ENCODE measurements at regions not wholly inside any gene's neighbourhood (a gene's known extent, or its start where the extent isn't known, plus 50 kb on each side); places are given as distances from the start of the nearest gene placed in this dataset.

DNA sequence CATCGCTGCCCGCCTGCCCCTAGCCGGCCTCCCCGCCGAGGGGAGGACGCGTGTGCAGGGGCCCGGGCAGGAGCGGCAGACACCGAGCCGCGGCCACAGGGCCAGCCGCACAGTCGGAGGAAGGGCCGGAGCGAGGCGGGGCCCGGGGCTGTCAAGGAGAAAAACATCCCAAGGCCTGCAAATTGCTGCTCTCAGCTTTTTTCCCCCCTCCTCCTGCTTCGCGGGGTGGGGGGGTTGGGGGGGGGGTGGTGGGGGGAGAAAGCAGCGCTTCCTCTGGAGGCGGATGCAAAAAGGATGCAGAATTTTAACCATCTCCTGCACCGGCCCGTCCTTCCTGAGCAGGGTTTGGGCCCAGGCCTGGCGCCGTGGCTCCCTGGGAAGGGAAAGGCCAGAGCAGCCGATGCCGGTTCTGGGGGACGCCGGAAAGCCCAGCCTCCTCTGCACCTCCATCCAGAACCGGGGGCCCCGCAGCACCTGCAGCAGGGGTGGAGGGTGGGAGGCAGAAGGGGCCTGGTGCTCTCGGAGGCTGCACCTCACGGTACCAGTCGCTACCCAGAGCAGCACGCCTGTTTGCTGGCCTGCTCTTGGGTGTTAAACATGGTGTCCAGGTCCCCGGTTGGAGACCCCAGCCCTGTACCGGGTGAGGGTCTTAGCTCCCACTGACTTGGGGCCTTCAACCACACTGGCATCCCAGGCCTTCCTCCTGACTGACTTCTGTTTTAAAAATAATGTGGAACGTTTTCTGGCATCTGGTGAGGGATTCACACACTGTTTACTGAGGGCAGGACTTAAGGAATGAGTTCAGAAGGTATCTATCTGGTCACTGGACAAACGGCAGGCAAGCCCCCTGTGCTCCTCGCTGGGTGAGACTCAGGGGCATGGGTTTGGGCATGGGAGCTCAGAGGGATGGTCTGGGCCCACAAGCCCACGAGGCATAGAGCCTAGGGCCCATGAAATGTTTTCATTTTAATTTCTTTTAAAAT is 77.4 kb upstream of the WNT7B start:
- DNase-seq (ENCODE audit: low read depth in 2 of 2): no peak

DNA sequence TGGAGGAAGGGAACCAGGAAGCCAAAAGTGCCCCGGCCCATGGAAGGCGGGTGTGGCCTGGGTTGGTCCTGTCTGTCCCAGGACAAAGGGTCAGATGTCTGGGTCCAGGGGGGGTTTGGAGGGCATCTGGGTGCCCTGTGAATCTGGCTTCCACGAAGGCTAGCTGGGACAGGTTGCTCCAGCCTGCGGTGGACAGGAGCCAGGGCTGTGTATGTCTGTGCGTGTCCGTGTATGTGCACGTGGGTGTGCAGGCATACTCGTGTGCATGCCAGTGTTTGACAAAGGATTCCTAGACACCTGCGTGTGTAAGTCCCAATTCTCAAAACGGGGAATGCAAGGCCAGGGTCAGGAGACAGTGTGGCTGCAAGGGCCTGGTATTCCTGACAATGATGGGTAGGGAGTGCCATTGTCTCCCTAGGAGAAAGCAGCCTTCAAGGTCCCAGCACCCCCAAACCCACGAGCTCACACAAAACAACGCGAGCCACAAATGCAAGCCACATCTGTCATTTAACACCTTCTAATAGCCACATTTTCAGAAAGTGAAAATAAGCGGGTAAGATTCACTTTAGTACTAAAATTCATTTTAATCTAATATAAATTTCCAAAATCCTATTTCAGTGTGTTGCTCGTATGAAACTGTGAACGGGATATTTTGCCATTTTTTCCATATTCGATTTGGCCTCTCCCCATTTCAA is 78.4 kb upstream of the WNT7B start:
- no peak for DNase-seq (ENCODE audit: low read depth in 2 of 2)

DNA sequence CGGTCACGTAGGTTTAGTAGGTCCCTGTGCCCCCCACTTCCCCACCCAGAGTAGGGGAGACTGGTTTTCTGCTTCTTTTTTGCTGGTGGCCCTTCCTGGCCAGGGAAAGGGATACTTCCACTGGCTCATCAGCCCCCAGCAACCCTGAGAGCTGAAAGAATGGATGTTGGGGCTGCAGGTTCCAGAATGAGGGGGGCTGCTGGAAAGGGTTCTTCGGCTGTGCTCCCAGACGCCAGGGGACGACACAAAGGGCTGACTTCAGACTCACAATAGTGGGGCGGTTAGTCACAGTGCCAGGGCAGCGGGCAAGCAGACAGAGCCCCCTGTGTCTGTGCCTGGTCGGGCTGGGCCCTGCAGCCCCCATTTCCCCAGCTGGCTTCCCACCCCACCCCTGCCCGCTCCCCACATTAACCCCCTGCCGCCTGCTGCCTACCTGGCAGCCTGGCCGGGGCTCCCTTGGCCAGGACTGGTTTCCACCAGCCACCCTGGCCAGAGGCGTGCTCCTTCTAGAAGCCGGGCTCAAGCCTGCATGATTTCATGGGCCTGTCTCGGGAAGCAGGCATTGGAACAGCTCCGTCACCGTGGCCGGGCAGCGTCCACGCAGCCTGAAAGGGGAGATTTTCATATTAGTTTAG is 79.1 kb upstream of the WNT7B start:
- DNase-seq (ENCODE audit: low read depth in 2 of 2): no peak

DNA sequence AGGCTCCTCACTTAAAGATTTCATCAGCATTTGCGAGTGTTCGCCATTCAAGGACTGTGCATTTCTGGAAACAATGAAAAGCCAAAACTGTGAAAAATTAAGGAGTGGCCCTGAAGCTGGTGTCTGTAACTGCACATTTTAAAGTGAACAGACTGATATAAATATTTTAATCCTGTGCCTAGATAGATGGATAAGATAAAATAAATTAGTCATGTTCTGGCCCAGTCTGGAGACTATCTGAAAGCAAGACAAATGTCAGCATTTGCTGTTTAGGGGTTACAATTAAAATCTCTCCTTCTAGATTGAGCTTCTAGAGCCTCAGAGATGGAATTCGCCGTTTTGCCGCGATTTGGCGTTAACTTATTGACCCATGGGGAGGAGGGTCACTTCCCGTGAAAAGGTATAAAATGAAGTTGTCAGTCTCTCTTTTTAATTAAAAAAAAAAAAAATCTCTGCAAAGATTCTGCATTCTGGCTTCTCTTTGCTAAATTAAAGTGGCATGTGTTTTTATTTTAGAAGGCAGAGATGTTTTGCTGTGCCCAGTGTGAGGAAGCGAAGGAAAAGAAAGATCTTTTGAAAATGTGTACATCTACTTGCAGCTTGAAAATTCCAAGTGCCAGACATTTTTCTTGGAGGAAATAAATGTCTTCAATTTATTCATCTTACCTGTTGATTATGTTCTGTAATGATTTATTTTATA is 79.7 kb upstream of the WNT7B start:
- no peak for DNase-seq (ENCODE audit: low read depth in 2 of 2)

DNA sequence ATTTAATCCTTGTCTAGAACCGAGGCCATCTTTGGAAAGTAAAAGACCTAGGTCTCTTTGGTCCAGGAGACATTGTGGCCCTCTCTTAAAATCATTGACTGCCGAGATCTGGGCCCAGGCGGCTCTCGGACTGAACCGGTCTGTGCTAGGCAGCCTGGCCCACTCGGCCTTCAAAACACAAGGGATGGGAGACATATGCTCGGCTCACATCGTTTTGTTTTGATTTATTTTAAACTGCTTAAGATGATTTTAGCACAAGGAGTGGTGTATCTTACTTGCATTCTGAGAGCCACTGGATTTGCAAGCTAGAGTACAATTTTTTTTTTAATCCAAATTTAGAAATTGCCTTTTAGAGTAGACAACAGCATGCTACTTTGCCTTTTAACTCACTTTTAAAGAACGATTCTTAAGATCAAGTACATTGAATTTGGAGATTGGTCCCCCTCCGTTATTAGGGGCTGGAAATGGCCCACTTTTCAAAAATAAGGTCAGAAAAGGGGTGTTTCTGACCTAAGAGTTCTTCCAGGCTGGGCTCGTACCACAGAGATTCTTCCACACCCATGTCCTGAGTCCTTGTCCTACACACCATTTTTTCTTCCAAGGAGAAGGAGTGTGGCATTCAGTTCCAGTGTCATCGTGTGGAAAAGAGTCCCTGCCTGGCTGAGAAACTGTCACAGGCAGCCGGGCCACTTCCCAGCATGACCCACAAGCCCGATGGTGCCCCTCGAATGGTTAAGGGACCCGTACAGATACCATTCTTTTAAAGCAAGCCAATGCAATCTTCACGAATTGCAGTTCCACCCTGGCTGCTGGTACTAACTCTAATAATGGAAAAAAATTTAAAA is 80.5 kb upstream of the WNT7B start:
- DNase-seq (ENCODE audit: low read depth in 2 of 2): no peak

DNA sequence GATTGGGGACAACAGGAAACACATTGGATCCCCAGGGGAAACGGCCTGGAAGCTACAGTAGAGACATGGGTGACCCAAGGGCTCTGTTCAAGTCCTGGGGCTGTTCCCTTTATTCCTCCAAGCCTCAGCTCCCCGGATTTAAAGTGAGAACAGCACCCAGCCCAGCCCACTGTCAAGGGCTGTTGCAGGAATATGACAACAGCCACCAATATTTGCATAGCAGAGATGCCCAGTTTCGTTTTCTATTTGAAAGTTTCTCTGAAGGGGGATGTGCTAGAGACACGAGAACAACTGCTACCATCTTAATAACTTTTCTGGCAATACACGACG is 81.1 kb upstream of the WNT7B start:
- DNase-seq (ENCODE audit: low read depth in 2 of 2): no peak

DNA sequence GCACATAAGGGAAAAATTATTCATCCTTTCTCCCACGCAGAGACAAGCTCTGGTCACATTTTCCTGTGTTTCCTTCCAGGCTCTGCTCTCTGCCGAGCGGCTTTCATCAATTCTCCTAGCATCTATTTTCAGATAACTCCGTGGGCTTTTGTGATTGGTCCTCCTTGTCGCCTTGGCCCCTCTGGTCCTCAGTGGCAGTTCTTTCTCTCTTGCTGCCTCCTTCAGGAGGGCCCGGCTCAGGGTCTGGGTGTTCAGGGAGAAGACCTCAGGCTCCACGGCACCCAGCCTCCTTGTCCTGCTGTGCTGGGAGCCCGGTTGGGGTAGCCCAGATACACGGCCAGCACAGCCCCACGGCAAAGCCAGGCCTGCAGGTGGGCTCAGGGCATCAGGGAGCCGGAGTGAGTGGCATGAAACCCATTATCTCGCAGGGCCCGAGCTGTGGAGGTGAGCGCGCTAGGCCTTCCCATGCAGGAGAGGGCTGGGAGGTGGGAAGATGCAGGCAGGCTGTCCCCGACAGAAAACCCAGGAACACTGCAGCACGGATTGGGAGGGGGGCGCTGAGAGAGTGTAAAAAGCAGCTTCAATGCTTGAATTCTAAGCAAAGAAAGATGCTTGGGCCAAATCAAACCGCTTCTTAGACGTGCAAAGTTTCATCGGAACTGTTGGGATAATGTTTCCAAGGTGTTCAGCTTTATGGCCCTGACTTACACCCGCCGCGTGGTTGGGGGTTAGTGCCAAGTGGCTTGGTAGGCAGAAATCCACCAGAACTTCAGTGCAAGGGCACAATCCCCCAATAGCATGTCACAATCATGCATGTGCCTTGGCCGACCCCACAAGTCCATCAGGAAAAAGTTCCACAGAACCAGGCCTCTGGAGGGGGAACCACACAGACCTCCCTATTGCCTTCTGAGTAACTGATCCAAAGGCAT is 81.9 kb upstream of the WNT7B start:
- DNase-seq (ENCODE audit: low read depth in 2 of 2): no peak

DNA sequence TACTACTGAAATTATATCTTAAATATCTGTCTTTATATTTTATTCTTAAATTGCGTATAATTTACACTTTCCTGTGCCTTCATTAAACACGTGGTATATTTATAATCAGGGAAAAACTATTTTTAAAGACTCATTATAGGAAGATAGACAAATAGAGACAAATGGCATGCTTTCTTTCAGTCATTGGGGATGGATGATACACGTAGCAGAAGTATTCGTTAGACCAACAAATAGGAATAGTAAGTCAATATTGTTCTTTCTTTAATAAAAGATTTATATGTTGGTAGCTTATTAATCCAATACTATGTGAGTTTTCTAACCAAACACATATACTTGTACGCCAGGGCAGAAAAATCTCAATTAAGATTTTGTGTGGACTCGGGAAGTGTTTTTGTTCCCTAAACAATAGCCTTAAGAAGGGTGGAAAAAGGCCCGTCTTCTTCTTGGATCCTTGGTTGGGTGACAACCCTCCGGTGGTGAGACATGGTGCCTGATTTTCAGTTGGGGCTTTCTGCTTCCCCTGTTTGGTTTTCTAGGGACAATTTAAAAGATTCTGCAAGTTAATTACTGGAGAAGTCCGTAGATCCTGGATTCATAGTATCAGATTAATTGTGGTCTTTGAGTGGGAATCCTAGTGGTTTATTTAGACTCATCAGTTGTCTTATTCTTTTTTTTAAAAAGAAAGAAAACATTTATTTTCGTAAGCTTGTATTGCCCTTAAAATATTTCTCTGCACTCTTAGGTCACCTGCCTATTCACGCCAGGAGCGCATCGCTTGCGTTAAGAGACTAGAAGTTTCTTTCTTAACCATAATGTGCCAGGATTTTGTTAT is 83.5 kb upstream of the WNT7B start:
- no peak for DNase-seq (ENCODE audit: low read depth in 2 of 2)

DNA sequence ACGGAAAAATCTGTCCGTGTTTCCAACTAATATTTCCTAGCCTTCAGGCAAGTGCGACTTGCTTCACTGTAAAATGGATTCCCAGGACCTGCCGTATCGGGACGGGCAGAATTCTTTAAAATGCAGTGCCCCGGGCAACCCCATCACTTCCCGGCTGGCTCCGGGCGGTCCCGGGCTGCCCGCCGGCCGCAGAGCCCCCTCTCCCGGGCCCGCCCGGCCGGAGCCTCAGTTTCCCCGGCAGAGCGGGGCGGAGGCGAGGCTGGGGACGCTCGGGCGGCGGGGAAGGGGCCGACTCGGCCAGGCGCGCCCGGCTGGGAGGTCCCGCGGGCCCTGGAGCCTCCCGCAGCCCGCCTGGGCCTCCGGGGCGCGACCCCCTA is 84.2 kb upstream of the WNT7B start:
- no peak for DNase-seq (ENCODE audit: low read depth in 2 of 2)

DNA sequence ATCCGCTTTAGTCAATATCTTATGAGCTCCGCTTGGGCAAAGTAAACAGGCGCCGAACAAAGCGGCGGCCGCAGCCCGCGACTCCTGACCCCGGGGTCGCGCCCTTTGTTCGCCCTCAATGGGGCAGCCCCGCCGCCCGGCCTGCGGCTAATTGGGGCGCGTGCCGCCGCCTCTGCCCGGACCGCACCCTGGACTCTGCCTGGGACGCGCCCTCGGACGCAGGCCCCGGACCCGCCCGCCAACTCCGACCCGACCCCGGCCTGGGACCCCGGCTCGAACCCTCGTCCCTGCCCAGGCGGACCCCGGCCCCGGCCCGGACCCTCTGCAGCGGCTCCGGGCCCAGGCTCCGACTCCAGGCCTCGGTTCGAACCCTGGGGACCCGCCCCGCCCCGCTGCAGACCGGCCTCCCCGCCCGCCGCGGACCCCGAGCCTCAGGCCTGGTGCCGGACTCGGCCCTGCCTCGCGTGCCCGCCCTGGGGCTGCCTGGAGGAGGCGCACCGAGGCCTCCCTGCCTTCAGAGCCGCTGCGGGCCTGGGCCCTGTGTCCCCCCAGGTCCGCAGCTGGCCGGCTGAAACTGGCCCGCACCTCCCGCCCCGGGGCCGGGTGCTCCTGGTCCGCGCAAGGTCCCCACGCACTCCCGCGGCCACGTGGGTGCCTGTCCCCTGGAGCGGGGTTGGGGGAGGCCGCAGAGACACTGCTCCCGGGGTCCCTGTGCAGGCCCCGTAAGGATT is 84.7 kb upstream of the WNT7B start:
- no peak for DNase-seq (ENCODE audit: low read depth in 2 of 2)

DNA sequence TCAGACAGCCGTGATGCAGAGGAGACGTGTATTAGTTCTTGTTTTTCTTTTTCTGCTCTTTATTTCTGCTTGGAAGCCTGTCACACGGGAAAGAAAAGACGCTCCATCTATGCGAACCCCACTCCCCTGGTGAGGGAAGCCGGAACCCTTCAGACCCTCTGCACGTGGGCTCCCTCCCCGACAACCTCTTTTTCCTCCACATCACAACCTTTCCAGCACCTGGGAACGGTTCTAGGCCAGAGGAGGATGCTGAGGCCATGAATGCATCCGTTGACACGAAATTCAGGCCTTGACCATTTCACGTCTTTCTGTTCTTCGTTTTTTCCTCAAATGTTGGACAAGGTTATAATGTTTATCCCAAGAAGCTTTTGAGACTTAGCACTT is 85.3 kb upstream of the WNT7B start:
- no peak for DNase-seq (ENCODE audit: low read depth in 2 of 2)

DNA sequence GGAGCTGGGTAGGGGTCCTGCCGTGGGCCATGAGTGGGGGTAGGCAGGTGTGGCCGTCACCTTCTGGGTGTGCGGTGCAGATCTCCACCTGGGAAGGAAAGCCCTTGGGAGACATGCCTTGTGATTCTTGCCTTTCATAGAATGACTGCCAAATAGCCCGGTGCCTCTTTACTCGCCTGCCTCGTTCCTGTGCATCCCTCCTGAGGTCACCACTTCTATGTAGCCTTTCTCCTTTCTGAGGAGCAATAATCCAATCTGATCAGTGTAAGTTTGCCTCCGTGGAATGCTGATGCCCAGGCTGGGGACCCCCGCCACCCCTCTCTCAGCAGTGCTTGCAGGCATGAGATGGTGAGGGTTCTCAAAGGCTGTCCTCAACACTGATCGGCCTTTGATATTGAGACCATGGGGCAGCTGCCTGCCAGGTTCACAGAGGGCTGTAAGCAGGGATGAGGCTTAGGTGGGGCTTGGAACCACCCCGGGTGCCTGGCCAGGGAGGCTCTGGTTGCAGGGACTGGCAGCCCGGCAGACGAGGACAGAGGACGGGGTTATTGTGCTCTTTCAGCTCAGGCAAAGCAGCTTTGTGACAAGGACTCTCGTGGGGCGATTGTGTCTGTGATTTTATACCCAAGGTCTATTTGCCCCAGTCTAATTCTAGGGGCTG is 86.1 kb upstream of the WNT7B start:
- no peak for DNase-seq (ENCODE audit: low read depth in 2 of 2)

DNA sequence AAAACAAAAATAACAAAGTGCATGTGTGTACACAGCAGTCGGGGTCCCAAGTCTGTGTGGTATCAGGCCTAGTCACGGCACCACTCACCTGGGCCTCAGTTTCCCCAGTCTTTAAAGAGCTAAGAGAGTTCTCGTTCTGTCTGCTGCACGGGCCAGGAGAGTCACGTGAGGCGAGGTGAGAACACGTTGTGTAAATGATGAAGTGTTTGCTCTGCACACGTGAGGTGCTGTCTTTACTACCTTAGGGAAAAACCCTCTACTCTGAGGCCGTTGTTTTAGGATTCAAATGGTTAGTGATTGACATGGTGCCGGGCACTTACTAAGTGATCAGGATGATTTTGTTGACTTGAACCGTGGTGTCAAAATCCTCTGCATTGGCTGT is 86.5 kb upstream of the PPARA start:
- DNase-seq (ENCODE audit: low read depth in 2 of 2): no peak

DNA sequence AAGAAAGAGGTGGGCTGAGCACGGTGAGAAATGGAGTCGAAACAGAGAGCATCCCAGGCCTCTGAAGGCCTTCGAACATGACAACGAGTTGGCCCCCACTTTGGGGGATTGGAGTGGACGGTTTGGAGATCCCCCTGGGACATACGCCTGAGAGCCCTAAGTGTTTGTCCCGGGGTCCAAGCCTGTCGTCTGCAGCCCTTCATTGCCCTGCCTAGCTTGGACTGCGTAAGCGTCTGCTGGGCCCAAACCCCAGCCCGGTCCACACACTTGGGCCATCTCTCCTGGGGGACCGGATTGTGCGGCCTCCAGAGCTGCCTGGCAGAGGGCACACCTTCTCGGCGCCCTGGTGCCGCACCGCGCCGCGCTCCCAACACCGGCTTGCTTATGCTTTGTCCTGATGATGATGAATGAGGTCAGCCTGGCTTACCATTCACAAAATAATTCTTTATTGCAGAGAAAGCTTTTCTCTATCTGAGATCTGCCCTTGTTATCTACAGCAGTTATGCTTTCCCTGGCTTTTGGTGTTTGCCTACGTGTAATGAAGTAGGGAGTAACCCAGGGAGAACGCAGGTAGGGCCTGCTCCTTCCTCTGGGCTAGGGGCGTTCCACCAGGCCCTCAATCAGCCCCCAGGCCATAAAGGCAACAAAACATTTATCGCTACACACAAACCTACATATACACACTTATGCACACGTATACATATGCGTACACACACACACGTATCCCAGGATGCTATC is 85.9 kb upstream of the PPARA start:
- DNase-seq (ENCODE audit: low read depth in 2 of 2): no peak

DNA sequence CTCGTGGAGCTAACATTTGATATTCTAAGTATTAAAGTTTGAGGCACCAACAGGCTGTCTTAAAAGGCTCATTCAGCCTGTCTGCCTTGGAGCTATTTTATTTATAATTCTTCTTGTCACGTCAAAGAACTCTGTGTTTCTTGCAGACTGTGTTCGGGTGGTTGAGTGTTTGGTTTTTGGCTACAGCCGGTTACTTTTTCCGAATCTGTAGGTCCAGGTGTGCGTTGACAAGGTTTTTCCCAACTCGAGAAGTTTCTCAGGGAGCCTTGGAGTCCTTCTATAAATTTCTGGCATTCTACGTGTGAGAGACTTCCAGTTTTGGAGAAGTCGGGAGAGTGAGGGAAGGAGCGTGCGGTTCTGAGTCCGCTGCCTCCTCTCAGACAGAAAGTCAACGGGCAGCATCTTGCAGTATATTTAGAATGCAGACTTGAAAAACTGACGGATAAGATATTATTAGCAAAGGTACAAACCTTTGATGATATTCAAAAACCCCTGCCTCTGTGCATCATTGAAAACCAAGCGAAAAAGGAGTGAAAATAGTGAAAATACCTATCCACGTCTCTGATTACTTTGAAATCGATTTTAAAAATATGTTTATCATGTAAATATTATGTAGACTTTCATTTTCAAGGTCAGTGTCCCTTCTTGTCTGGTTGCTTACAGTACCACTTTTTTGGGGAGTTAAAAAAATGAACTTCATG is 85.2 kb upstream of the PPARA start:
- no peak for DNase-seq (ENCODE audit: low read depth in 2 of 2)

DNA sequence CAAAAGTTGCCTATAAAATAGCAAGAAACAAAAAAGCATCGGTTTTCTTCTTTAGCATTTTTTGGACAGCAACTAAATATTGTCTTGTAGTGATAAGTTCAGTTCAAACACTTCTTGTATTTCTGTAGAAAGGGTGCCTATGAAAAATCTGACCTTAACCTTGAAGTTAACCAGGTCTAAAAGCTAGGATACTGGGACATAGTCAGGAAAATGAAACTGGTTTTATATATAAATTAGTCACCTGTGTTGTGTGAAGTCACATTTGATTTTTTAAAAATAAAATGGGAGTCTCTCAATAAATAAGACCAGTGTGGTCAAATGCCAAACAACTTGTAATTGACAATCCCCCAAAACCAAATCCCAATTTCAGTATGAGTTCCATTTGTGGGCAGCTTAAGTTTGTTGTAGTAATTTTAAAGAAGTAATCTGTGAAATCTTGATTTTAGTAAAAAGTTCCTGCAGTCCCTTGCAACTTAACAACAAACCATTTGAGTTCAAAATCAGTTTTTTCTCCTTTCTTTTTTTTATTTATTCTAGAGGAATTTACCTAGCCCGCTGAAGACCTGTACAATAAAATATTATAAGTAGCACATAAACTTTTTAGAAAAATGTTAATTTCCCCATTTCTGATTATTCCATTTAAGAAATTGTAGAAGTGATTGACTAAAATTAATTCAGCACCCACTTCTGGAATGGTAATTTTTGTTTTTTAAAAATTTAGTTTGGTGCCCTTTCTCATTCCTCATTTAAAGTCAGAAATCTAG is 84.5 kb upstream of the PPARA start:
- DNase-seq (ENCODE audit: low read depth in 2 of 2): no peak

All from stimulated activated CD8-positive, alpha-beta memory T cell treated with anti-CD3 and anti-CD28 coated beads, Interleukin-15, amount 100 ng/mL, for 48 hours (primary cell).